ENCODE measurements at regions not wholly inside any gene's neighbourhood (a gene's known extent, or its start where the extent isn't known, plus 50 kb on each side); places are given as distances from the start of the nearest gene placed in this dataset.

DNA sequence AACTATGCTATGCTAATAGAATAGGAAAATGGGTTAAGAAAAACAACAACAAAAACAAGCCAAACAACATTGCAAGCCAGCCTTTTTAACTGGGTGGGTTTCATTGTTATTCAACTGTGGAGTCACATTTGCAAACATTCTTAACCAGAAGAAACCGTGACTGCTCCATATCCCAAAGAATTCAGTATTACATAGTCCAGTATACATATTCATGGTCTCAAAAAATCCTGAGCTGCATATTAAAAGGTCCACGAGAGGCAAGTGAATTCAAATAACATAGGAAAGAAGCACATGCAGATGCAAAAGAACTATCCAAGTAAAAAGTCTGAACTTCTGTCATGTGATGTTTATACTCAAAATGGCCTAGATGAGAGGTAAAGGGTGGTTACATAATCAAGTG, 179.1 kb upstream of the ETAA1 start:
- H4K8ac ChIP-seq (ENCODE audit: low read depth in 2 of 2, low read length in 2 of 2), result no peak overlapping the region
- peaks cover 16% of the 10 kb centered on the region for H3K4me1 ChIP-seq (ENCODE audit: control insufficient read depth, insufficient read depth, low read length)
- TF ChIP-seq MXI1 (IDR thresholded peaks at IDR 0.05; ENCODE audit: borderline replicate concordance, low read depth, low read length) (no peak), CHD1 (IDR thresholded peaks at IDR 0.05; ENCODE audit: low read depth, low read length) (no peak), SMC3 (IDR thresholded peaks at IDR 0.05; ENCODE audit: low read depth, low read length) (no peak), MAFK (IDR thresholded peaks at IDR 0.05; ENCODE audit: low read depth, low read length) (no peak), CTCF (conservative IDR thresholded peaks at IDR 0.05; ENCODE audit: low read depth, low read length) (no peak), POLR2A (IDR thresholded peaks at IDR 0.05; ENCODE audit: low read depth, low read length) (no peak), FOS (IDR thresholded peaks at IDR 0.05; ENCODE audit: low read depth, low read length) (no peak), MAZ (IDR thresholded peaks at IDR 0.05; ENCODE audit: borderline replicate concordance, low read depth, low read length) (no peak), USF2 (IDR thresholded peaks at IDR 0.05; ENCODE audit: low read depth, low read length) (no peak), RCOR1 (IDR thresholded peaks at IDR 0.05; ENCODE audit: insufficient replicate concordance, low read length) (no peak)
- TF ChIP-seq, protein P1, sequence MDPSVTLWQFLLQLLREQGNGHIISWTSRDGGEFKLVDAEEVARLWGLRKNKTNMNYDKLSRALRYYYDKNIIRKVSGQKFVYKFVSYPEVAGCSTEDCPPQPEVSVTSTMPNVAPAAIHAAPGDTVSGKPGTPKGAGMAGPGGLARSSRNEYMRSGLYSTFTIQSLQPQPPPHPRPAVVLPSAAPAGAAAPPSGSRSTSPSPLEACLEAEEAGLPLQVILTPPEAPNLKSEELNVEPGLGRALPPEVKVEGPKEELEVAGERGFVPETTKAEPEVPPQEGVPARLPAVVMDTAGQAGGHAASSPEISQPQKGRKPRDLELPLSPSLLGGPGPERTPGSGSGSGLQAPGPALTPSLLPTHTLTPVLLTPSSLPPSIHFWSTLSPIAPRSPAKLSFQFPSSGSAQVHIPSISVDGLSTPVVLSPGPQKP (IDR thresholded peaks at IDR 0.05; ENCODE audit: borderline replicate concordance, low read depth, low read length), result no peak
- no peak overlapping the region for H2BK15ac ChIP-seq (ENCODE audit: low read depth, low read length)
- H3K56ac ChIP-seq (ENCODE audit: extremely low read depth, insufficient read depth, low read length), result no peak overlapping the region
- no peak overlapping the region for H2BK5ac ChIP-seq (ENCODE audit: low read depth, low read length, poor library complexity, severe bottlenecking)
- no peak overlapping the region for H3K4me3 ChIP-seq (ENCODE audit: insufficient read depth, low read depth, low read length)
- ATAC-seq (ENCODE audit: low read depth) (no peak), DNase-seq (no peak)
- H3K79me1 ChIP-seq (ENCODE audit: low read depth in 1 of 2, low read length in 2 of 2), result peaks cover 11 to 15% of the 10 kb centered on the region in 2 experiments; a peak in 3 of 4 replicates
- CTCF ChIA-PET, result no interaction called here
- H3K4ac ChIP-seq (ENCODE audit: low read depth, low read length), result no peak overlapping the region
- H2AFZ ChIP-seq (replicated peaks; ENCODE audit: low read length, poor library complexity), result no peak overlapping the region
- H4K20me1 ChIP-seq (ENCODE audit: insufficient read depth, low read length), result no peaks in the 10 kb centered on the region
- no peak overlapping the region for H3K4me2 ChIP-seq (ENCODE audit: low read depth, low read length)
- no peaks in the 10 kb centered on the region for H3K27me3 ChIP-seq (ENCODE audit: control insufficient read depth, insufficient read depth, low read length)
- peaks cover 18% of the 10 kb centered on the region for H3K9me1 ChIP-seq (ENCODE audit: insufficient read depth, low read length)
- H2AK9ac ChIP-seq (replicated peaks; ENCODE audit: low read depth, low read length, poor library complexity), result no peak overlapping the region
- BruUV-seq (replicated peaks), result no TSS peak
- H3K36me3 ChIP-seq (ENCODE audit: control insufficient read depth, insufficient read depth, low read length), result no peaks in the 10 kb centered on the region
- no peak overlapping the region for H3K27ac ChIP-seq (ENCODE audit: insufficient read depth, low read length)
- H3K9ac ChIP-seq (ENCODE audit: low read depth, low read length), result no peak overlapping the region
- H2AK5ac ChIP-seq (ENCODE audit: low read depth, low read length), result no peak overlapping the region
- no peak overlapping the region for H2BK20ac ChIP-seq (ENCODE audit: low read depth, low read length)
- H4K5ac ChIP-seq (ENCODE audit: low read depth, low read length), result no peak overlapping the region
- H3K18ac ChIP-seq (ENCODE audit: low read depth, low read length), result no peak overlapping the region
- dilution Hi-C loops (cut with HindIII; ENCODE audit: low sequenced_read_pairs, unreplicated experiment), result loop anchor here (25.0 kb wide), 1 partner anchor 781 kb away; the partner anchor contains the start of gene MEIS1
- H2BK120ac ChIP-seq (ENCODE audit: low read depth, low read length), result no peak overlapping the region
- in situ Hi-C loops (cut with MboI; ENCODE audit: low sequenced_read_pairs), result loop anchor here (5.0 kb wide), 1 partner anchor 636 kb away; no protein-coding TSS in a partner anchor
- POLR2A ChIA-PET (ENCODE audit: unreplicated experiment), result no interaction called here
- peaks cover 2% of the 10 kb centered on the region; the same call in 1 of the 2 replicates for H3K9me3 ChIP-seq (ENCODE audit: control insufficient read depth, insufficient read depth, low read length)
- H3K23ac ChIP-seq (ENCODE audit: low read depth, low read length), result no peak overlapping the region
- no peak overlapping the region for H3K14ac ChIP-seq (replicated peaks; ENCODE audit: low read depth, low read length)
- WGBS, 2 experiments (ENCODE audit: extremely low coverage in 2 of 2, insufficient read length in 1 of 2), result 100% methylated on average over 1 of the region's 2 CpGs; no CpG with 5 or more reads in 1 of the 2 experiments
- H4K91ac ChIP-seq (ENCODE audit: insufficient read depth, low read depth, low read length), result no peak overlapping the region
- intact Hi-C loops (cut with micrococcal nuclease), result loop anchor here (5.0 to 10.0 kb wide), 2 partner anchors 624 to 817 kb away; no protein-coding TSS in a partner anchor

Data from IMR-90 (cell line).